ENCODE measurements at regions not wholly inside any gene's neighbourhood (a gene's known extent, or its start where the extent isn't known, plus 50 kb on each side); places are given as distances from the start of the nearest gene placed in this dataset.

GRCh38 chr9:7597716-7598115 lies 201.9 kb downstream of the DMAC1 start:
- DNase-seq (ENCODE audit: low read depth, low spot score) (no peak), FAIRE-seq (no peak)
- Histone ChIP-seq H3K79me2 (ENCODE audit: control insufficient read depth, insufficient read depth, low read length) (no peaks in the 10 kb centered on the region), H3K4me2 (ENCODE audit: control insufficient read depth, extremely low read depth, insufficient read depth, low read depth, low read length) (no peak overlapping the region), H3K9me3 (ENCODE audit: control insufficient read depth, low read depth, low read length) (no peaks in the 10 kb centered on the region), H3K36me3 (ENCODE audit: control insufficient read depth in 2 of 2, extremely low read depth in 1 of 2, insufficient read depth in 2 of 2, low read length in 2 of 2) (no peaks in the 10 kb centered on the region), H3K27ac (ENCODE audit: control insufficient read depth, insufficient read depth, low read length) (no peak overlapping the region), H3K9ac (ENCODE audit: control insufficient read depth, extremely low read depth, insufficient read depth, low read length) (no peak overlapping the region), H4K20me1 (ENCODE audit: control insufficient read depth, extremely low read depth, insufficient read depth, low read length) (no peaks in the 10 kb centered on the region), H2AFZ (ENCODE audit: control insufficient read depth, low read length) (no peak overlapping the region), H3K4me1 (ENCODE audit: control insufficient read depth, extremely low read depth, insufficient read depth, low read length) (no peaks in the 10 kb centered on the region), H3K27me3 (ENCODE audit: control insufficient read depth, extremely low read depth, insufficient read depth, low read length) (no peaks in the 10 kb centered on the region), H3K9me1 (ENCODE audit: control insufficient read depth, extremely low read depth, insufficient read depth, low read length) (no peaks in the 10 kb centered on the region), H3K4me3 (ENCODE audit: control insufficient read depth in 2 of 3, extremely low read depth in 1 of 3, insufficient read depth in 2 of 3, low read depth in 1 of 3, low read length in 3 of 3) (no peak overlapping the region)
- dilution Hi-C loops (cut with MboI; ENCODE audit: extremely low pct_ligation_motif_present, low sequenced_read_pairs) = no loop called here
- TF ChIP-seq CTCF (optimal IDR thresholded peaks at IDR 0.05 in 1 of 3, IDR thresholded peaks at IDR 0.05 in 1 of 3, conservative IDR thresholded peaks at IDR 0.05 in 1 of 3; ENCODE audit: extremely low read depth in 1 of 3, insufficient read depth in 2 of 3, low read length in 3 of 3) (no peak), EZH2 (IDR thresholded peaks at IDR 0.05; ENCODE audit: low read length) (no peak)

GRCh38 chr9:7592321-7593316 lies 207.0 kb downstream of the DMAC1 start:
- Histone ChIP-seq H3K9ac (ENCODE audit: control insufficient read depth, extremely low read depth, insufficient read depth, low read length) (no peak overlapping the region), H3K9me1 (ENCODE audit: control insufficient read depth, extremely low read depth, insufficient read depth, low read length) (no peaks in the 10 kb centered on the region), H3K27ac (ENCODE audit: control insufficient read depth, insufficient read depth, low read length) (no peak overlapping the region), H4K20me1 (ENCODE audit: control insufficient read depth, extremely low read depth, insufficient read depth, low read length) (no peaks in the 10 kb centered on the region), H3K9me3 (ENCODE audit: control insufficient read depth, low read depth, low read length) (no peaks in the 10 kb centered on the region), H3K4me1 (ENCODE audit: control insufficient read depth, extremely low read depth, insufficient read depth, low read length) (no peaks in the 10 kb centered on the region), H3K27me3 (ENCODE audit: control insufficient read depth, extremely low read depth, insufficient read depth, low read length) (no peaks in the 10 kb centered on the region), H3K4me2 (ENCODE audit: control insufficient read depth, extremely low read depth, insufficient read depth, low read depth, low read length) (no peak overlapping the region), H3K36me3 (ENCODE audit: control insufficient read depth in 2 of 2, extremely low read depth in 1 of 2, insufficient read depth in 2 of 2, low read length in 2 of 2) (no peaks in the 10 kb centered on the region), H3K4me3 (ENCODE audit: control insufficient read depth in 2 of 3, extremely low read depth in 1 of 3, insufficient read depth in 2 of 3, low read depth in 1 of 3, low read length in 3 of 3) (no peak overlapping the region), H3K79me2 (ENCODE audit: control insufficient read depth, insufficient read depth, low read length) (no peaks in the 10 kb centered on the region), H2AFZ (ENCODE audit: control insufficient read depth, low read length) (no peak overlapping the region)
- DNase-seq (ENCODE audit: low read depth, low spot score) (no peak), FAIRE-seq (no peak)
- TF ChIP-seq CTCF (optimal IDR thresholded peaks at IDR 0.05 in 1 of 3, IDR thresholded peaks at IDR 0.05 in 1 of 3, conservative IDR thresholded peaks at IDR 0.05 in 1 of 3; ENCODE audit: extremely low read depth in 1 of 3, insufficient read depth in 2 of 3, low read length in 3 of 3) = peak in 1 of 3 experiments; percentile 24
- TF ChIP-seq EZH2 (IDR thresholded peaks at IDR 0.05; ENCODE audit: low read length) = no peak
- dilution Hi-C loops (cut with MboI; ENCODE audit: extremely low pct_ligation_motif_present, low sequenced_read_pairs) = no loop called here

All from keratinocyte (primary cell).